SK-N-SH treated with all-trans-retinoic acid at 6 μM for 48 hours (cell line): ENCODE measurements at regions not wholly inside any gene's neighbourhood (a gene's known extent, or its start where the extent isn't known, plus 50 kb on each side); places are given as distances from the start of the nearest gene placed in this dataset.

Experiments
- ATAC-seq: fragments of 200-7000 bp; cut with Tn5 transposase; 3 replicates; pipeline ENCODE4 v1.9.1; 2020; ENCODE audit warnings: mild to moderate bottlenecking, moderate library complexity
- ARNTL ChIP-seq: fragments of 450-650 bp; formaldehyde crosslinking; IDR thresholded peaks from 2 replicates; pipeline ENCODE4 v1.5.0; 2020; ENCODE audit warnings: low read depth, mild to moderate bottlenecking, moderate library complexity, borderline replicate concordance
- BACH2 ChIP-seq: fragments of 250-450 bp; sonication (Bioruptor Pico); IDR thresholded peaks from 2 replicates; pipeline ENCODE4 v1.9.0; 2021; ENCODE audit warnings: mild to moderate bottlenecking, borderline replicate concordance
- CSDC2 ChIP-seq: fragments of 250-450 bp; sonication (Bioruptor Pico); IDR thresholded peaks from 2 replicates; pipeline ENCODE4 v1.5.0; 2020; ENCODE audit warnings: mild to moderate bottlenecking, moderate library complexity
- GLIS3 ChIP-seq: fragments of 250-450 bp; sonication (Bioruptor Pico); IDR thresholded peaks from 2 replicates; pipeline ENCODE4 v1.5.0; 2020; ENCODE audit warnings: mild to moderate bottlenecking, moderate library complexity
- OSR1 ChIP-seq: fragments of 250-450 bp; sonication (Bioruptor Pico); IDR thresholded peaks from 2 replicates; pipeline ENCODE4 v1.8.0; 2022; ENCODE audit warnings: moderate library complexity, mild to moderate bottlenecking, inconsistent platforms
- PPARA ChIP-seq: fragments of 250-450 bp; sonication (Bioruptor Pico); IDR thresholded peaks from 2 replicates; pipeline ENCODE4 v1.5.0; 2020; ENCODE audit warnings: mild to moderate bottlenecking, borderline replicate concordance
- RARB ChIP-seq: fragments of 250-450 bp; sonication (Bioruptor Pico); IDR thresholded peaks from 2 replicates; pipeline ENCODE4 v1.8.0; 2021; ENCODE audit warnings: mild to moderate bottlenecking, moderate library complexity
- SNAI2 ChIP-seq: fragments of 250-450 bp; sonication (Bioruptor Pico); IDR thresholded peaks from 2 replicates; pipeline ENCODE4 v1.5.0; 2020; ENCODE audit warnings: mild to moderate bottlenecking, moderate library complexity
- TCF4 ChIP-seq: fragments of 250-450 bp; sonication (Bioruptor Pico); IDR thresholded peaks from 2 replicates; pipeline ENCODE4 v1.8.0; 2021; ENCODE audit warnings: mild to moderate bottlenecking, moderate library complexity, borderline replicate concordance
- TOX ChIP-seq: fragments of 250-450 bp; sonication (Bioruptor Pico); IDR thresholded peaks from 2 replicates; pipeline ENCODE4 v1.8.0; 2021; ENCODE audit warnings: mild to moderate bottlenecking, moderate library complexity, borderline replicate concordance
- ZC3H10 ChIP-seq: fragments of 250-450 bp; sonication (Bioruptor Pico); IDR thresholded peaks from 2 replicates; pipeline ENCODE4 v1.5.1; 2021; ENCODE audit warnings: mild to moderate bottlenecking, moderate library complexity
- ZFP3 ChIP-seq: fragments of 250-450 bp; sonication (Bioruptor Pico); IDR thresholded peaks from 2 replicates; pipeline ENCODE4 v1.5.0; 2020; ENCODE audit warnings: mild to moderate bottlenecking, moderate library complexity
- ZNF565 ChIP-seq: fragments of 450-650 bp; formaldehyde crosslinking; conservative IDR thresholded peaks from 2 replicates; pipeline ENCODE4 v1.5.0; 2020; ENCODE audit warnings: low read depth, mild to moderate bottlenecking, moderate library complexity
- TF ChIP-seq, protein P1 (sequence below): fragments of 250-450 bp; sonication (Bioruptor Pico); IDR thresholded peaks from 2 replicates; pipeline ENCODE4 v1.5.0; 2020; ENCODE audit warnings: mild to moderate bottlenecking, moderate library complexity
- TF ChIP-seq, protein P2 (sequence below): fragments of 250-450 bp; sonication (Bioruptor Pico); IDR thresholded peaks from 2 replicates; pipeline ENCODE4 v1.5.1; 2020; ENCODE audit warnings: low read depth, mild to moderate bottlenecking, moderate library complexity
- TF ChIP-seq, protein P3 (sequence below): fragments of 250-450 bp; sonication (Bioruptor Pico); IDR thresholded peaks from 2 replicates; pipeline ENCODE4 v1.8.0; 2020; ENCODE audit warnings: mild to moderate bottlenecking, moderate library complexity, borderline replicate concordance
- TF ChIP-seq, protein P4 (sequence below): fragments of 250-450 bp; sonication (Bioruptor Pico); IDR thresholded peaks from 2 replicates; pipeline ENCODE4 v1.8.0; 2021; ENCODE audit warnings: low read depth, mild to moderate bottlenecking, moderate library complexity, borderline replicate concordance
- TF ChIP-seq, protein P5 (sequence below): fragments of 250-450 bp; sonication (Bioruptor Pico); IDR thresholded peaks from 2 replicates; pipeline ENCODE4 v1.5.1; 2021; ENCODE audit warnings: mild to moderate bottlenecking, moderate library complexity

DNA sequence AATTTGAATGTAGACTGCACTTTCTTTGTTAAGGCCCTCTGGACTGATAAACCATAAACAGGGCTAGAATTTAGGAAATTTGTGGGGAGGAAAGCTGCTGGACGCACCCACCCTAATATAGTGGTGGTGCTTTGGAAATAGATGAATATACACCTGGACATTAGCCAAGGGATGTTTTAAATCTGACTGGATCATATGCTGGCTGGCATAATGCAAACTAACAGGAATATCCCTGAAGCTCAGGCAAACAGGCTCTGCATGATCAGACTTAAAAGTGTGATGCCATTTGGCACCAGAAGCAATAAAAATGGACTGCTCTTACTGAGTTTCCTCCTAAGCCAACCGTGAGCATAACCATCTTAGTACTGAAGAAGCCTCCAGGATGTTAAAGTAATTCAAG is 465.8 kb upstream of the ROBO1 start:
- peak; percentile 32; the same call in 2 of the 3 replicates for ATAC-seq
- TF ChIP-seq ARNTL (CRISPR knock-in tag) = no peak
- no peak for TF ChIP-seq CSDC2
- TF ChIP-seq, protein P1, sequence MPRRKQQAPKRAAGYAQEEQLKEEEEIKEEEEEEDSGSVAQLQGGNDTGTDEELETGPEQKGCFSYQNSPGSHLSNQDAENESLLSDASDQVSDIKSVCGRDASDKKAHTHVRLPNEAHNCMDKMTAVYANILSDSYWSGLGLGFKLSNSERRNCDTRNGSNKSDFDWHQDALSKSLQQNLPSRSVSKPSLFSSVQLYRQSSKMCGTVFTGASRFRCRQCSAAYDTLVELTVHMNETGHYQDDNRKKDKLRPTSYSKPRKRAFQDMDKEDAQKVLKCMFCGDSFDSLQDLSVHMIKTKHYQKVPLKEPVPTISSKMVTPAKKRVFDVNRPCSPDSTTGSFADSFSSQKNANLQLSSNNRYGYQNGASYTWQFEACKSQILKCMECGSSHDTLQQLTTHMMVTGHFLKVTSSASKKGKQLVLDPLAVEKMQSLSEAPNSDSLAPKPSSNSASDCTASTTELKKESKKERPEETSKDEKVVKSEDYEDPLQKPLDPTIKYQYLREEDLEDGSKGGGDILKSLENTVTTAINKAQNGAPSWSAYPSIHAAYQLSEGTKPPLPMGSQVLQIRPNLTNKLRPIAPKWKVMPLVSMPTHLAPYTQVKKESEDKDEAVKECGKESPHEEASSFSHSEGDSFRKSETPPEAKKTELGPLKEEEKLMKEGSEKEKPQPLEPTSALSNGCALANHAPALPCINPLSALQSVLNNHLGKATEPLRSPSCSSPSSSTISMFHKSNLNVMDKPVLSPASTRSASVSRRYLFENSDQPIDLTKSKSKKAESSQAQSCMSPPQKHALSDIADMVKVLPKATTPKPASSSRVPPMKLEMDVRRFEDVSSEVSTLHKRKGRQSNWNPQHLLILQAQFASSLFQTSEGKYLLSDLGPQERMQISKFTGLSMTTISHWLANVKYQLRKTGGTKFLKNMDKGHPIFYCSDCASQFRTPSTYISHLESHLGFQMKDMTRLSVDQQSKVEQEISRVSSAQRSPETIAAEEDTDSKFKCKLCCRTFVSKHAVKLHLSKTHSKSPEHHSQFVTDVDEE (CRISPR knock-in tag) = no peak
- no peak for TF ChIP-seq PPARA (CRISPR knock-in tag)
- no peak for TF ChIP-seq GLIS3 (CRISPR knock-in tag)
- TF ChIP-seq, protein P2, sequence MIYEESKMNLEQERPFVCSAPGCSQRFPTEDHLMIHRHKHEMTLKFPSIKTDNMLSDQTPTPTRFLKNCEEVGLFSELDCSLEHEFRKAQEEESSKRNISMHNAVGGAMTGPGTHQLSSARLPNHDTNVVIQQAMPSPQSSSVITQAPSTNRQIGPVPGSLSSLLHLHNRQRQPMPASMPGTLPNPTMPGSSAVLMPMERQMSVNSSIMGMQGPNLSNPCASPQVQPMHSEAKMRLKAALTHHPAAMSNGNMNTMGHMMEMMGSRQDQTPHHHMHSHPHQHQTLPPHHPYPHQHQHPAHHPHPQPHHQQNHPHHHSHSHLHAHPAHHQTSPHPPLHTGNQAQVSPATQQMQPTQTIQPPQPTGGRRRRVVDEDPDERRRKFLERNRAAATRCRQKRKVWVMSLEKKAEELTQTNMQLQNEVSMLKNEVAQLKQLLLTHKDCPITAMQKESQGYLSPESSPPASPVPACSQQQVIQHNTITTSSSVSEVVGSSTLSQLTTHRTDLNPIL (CRISPR knock-in tag) = no peak

DNA sequence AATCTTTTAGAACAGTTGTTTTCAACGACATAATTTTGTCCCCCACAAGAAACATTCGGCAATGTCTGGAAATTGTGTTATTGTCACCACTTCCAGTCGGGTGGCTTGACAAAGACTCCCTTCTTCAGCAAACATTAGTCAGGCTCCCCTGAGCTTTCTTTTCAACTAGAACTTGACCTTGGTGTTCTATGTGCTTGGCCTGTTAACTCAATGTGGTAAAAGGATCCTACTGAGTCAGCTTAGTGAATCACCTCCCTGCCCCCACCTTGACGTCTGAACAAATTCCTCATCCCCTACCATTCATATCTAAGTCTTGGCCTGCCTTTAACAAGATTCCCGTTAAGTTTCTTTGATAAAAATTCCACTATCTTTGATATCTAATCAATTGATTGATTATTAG is 465.0 kb upstream of the ROBO1 start:
- no peak for TF ChIP-seq TCF4
- no peak for TF ChIP-seq GLIS3 (CRISPR knock-in tag)
- TF ChIP-seq, protein P3, sequence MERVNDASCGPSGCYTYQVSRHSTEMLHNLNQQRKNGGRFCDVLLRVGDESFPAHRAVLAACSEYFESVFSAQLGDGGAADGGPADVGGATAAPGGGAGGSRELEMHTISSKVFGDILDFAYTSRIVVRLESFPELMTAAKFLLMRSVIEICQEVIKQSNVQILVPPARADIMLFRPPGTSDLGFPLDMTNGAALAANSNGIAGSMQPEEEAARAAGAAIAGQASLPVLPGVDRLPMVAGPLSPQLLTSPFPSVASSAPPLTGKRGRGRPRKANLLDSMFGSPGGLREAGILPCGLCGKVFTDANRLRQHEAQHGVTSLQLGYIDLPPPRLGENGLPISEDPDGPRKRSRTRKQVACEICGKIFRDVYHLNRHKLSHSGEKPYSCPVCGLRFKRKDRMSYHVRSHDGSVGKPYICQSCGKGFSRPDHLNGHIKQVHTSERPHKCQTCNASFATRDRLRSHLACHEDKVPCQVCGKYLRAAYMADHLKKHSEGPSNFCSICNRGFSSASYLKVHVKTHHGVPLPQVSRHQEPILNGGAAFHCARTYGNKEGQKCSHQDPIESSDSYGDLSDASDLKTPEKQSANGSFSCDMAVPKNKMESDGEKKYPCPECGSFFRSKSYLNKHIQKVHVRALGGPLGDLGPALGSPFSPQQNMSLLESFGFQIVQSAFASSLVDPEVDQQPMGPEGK (CRISPR knock-in tag) = no peak
- TF ChIP-seq, protein P4, sequence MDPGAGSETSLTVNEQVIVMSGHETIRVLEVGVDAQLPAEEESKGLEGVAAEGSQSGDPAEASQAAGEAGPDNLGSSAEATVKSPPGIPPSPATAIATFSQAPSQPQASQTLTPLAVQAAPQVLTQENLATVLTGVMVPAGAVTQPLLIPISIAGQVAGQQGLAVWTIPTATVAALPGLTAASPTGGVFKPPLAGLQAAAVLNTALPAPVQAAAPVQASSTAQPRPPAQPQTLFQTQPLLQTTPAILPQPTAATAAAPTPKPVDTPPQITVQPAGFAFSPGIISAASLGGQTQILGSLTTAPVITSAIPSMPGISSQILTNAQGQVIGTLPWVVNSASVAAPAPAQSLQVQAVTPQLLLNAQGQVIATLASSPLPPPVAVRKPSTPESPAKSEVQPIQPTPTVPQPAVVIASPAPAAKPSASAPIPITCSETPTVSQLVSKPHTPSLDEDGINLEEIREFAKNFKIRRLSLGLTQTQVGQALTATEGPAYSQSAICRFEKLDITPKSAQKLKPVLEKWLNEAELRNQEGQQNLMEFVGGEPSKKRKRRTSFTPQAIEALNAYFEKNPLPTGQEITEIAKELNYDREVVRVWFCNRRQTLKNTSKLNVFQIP (CRISPR knock-in tag) = no peak
- no peak for TF ChIP-seq BACH2 (CRISPR knock-in tag)
- TF ChIP-seq TOX (CRISPR knock-in tag) = no peak
- TF ChIP-seq RARB (CRISPR knock-in tag) = no peak
- no peak for TF ChIP-seq ZFP3 (CRISPR knock-in tag)
- no peak for TF ChIP-seq ARNTL (CRISPR knock-in tag)
- no peak for TF ChIP-seq ZNF565 (CRISPR knock-in tag)
- no peak for TF ChIP-seq SNAI2 (CRISPR knock-in tag)
- TF ChIP-seq, protein P5, sequence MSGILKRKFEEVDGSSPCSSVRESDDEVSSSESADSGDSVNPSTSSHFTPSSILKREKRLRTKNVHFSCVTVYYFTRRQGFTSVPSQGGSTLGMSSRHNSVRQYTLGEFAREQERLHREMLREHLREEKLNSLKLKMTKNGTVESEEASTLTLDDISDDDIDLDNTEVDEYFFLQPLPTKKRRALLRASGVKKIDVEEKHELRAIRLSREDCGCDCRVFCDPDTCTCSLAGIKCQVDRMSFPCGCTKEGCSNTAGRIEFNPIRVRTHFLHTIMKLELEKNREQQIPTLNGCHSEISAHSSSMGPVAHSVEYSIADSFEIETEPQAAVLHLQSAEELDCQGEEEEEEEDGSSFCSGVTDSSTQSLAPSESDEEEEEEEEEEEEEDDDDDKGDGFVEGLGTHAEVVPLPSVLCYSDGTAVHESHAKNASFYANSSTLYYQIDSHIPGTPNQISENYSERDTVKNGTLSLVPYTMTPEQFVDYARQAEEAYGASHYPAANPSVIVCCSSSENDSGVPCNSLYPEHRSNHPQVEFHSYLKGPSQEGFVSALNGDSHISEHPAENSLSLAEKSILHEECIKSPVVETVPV (CRISPR knock-in tag) = no peak
- TF ChIP-seq ZC3H10 (CRISPR knock-in tag) = no peak
- no peak for TF ChIP-seq CSDC2
- TF ChIP-seq OSR1 = no peak
- peak; percentile 79 for ATAC-seq

DNA sequence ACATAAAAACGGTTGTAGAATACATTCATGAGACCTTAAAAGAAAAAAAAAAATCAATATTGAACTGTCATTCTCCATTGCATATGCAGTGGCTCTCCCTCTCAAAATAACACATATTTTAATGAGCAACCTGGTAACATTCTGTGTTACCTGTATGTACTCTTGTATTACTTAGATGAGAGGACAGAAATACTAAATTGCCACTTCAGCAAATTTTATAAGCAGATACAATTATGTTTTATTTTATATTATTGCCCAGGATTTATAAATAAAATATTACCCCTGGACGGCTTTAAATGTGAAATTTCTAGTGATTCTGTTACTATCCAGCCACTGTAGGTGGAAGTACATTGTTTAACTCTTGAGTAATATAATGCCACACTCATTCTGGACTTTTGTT is 463.2 kb upstream of the ROBO1 start:
- no peak for ATAC-seq
- no peak for TF ChIP-seq CSDC2
- TF ChIP-seq, protein P3 (CRISPR knock-in tag) = no peak
- TF ChIP-seq, protein P5 (CRISPR knock-in tag) = no peak
- TF ChIP-seq TOX (CRISPR knock-in tag) = no peak
- no peak for TF ChIP-seq OSR1
